ENCODE measurements at regions not wholly inside any gene's neighbourhood (a gene's known extent, or its start where the extent isn't known, plus 50 kb on each side); places are given as distances from the start of the nearest gene placed in this dataset.

DNA sequence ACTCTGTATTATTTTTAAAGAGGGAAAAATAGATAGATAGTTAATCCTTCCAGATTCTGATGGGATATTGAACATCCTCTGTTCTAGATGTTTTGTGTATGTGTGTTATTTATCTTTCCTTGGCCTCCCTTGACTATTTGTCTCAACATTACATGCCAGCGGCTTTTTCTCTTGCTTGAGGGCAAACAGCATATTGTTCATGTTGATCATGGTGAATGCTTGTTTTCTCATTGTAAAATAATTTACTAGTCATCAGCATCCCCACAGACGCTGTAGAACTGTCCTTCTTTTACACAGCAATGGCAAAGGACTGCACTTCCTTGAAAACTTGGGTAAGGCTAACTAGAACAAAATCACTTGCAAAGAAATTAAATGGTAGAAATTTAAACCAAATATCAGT lies 1376.4 kb upstream of the GOT2 start:
- TF ChIP-seq RHOXF2B (CRISPR knock-in tag; conservative IDR thresholded peaks at IDR 0.05) = no peak
- TF ChIP-seq CHD4 (IDR thresholded peaks at IDR 0.05; ENCODE audit: insufficient read depth, insufficient replicate concordance, low read depth, low read length, poor library complexity, severe bottlenecking) = no peak
